HL-60 (cell line): ENCODE measurements at regions not wholly inside any gene's neighbourhood (a gene's known extent, or its start where the extent isn't known, plus 50 kb on each side); places are given as distances from the start of the nearest gene placed in this dataset.

ENCODE experiments used
- GABPA ChIP-seq: IDR thresholded peaks from 2 replicates; pipeline ENCODE4 v1.6.1; 2012; ENCODE audit warnings: low read depth
- POLR2AphosphoS5 ChIP-seq: IDR thresholded peaks from 2 replicates; pipeline ENCODE4 v1.6.1; 2012; ENCODE audit warnings: low read depth
- SPI1 ChIP-seq: IDR thresholded peaks from 2 replicates; pipeline ENCODE4 v1.6.1; 2012; ENCODE audit warnings: low read depth, mild to moderate bottlenecking, borderline replicate concordance
- TF ChIP-seq, protein P1 (sequence below): IDR thresholded peaks from one replicate; pipeline ENCODE4 v1.5.1; 2011; ENCODE audit warnings: low read length, control low read depth, inconsistent platforms; ENCODE audit not compliant: insufficient read depth

DNA sequence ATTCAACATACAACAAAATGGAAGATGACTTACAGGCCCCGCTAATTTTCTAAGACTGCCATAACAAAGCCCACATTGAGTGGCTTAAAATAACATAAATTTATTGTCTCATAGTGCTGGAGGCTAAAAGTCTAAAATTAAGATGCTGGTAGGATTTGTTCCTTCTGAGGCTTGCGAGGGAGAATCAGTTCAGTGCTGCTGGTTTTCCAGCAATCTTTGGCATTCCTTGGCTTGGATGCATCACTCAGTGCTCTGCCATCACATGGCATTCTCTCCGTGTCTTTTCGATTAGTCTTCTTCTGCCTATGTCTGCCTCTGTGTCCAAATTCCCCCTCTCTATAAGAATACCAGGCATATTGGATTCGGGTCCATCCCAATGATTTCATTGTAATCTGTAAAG, 959.3 kb upstream of the TMEFF2 start:
- TF ChIP-seq, protein P1, sequence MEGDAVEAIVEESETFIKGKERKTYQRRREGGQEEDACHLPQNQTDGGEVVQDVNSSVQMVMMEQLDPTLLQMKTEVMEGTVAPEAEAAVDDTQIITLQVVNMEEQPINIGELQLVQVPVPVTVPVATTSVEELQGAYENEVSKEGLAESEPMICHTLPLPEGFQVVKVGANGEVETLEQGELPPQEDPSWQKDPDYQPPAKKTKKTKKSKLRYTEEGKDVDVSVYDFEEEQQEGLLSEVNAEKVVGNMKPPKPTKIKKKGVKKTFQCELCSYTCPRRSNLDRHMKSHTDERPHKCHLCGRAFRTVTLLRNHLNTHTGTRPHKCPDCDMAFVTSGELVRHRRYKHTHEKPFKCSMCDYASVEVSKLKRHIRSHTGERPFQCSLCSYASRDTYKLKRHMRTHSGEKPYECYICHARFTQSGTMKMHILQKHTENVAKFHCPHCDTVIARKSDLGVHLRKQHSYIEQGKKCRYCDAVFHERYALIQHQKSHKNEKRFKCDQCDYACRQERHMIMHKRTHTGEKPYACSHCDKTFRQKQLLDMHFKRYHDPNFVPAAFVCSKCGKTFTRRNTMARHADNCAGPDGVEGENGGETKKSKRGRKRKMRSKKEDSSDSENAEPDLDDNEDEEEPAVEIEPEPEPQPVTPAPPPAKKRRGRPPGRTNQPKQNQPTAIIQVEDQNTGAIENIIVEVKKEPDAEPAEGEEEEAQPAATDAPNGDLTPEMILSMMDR = no peak
- TF ChIP-seq POLR2AphosphoS5 (no peak), SPI1 (no peak), GABPA (no peak)
